Inflammatory macrophage (primary cell): ENCODE measurements at regions not wholly inside any gene's neighbourhood (a gene's known extent, or its start where the extent isn't known, plus 50 kb on each side); places are given as distances from the start of the nearest gene placed in this dataset.

Experiments
- DNase-seq, 2 donors: peaks; one replicate each; pipeline ENCODE4 v3.0.0-alpha.2; 2020 to 2022

- no peak for DNase-seq
Measured at GRCh38 chr11:24311974-24312373, 184.9 kb upstream of the LUZP2 start.

GRCh38 chr11:24312464-24313238 is 184.2 kb upstream of the LUZP2 start:
- no peak for DNase-seq

- DNase-seq: no peak
Measured at GRCh38 chr11:24321229-24321628, 175.6 kb upstream of the LUZP2 start.

GRCh38 chr11:24324211-24324610 is 172.6 kb upstream of the LUZP2 start:
- DNase-seq: no peak

- DNase-seq: no peak
Measured at GRCh38 chr11:24344222-24344621, 152.6 kb upstream of the LUZP2 start.

GRCh38 chr11:24348908-24349307 is 147.9 kb upstream of the LUZP2 start:
- no peak for DNase-seq

- DNase-seq: no peak
Measured at GRCh38 chr11:24351179-24351578, 145.7 kb upstream of the LUZP2 start.

- DNase-seq: no peak
Measured at GRCh38 chr11:24356501-24356900, 140.4 kb upstream of the LUZP2 start.

GRCh38 chr11:24357620-24358410 is 139.0 kb upstream of the LUZP2 start:
- DNase-seq: no peak

- no peak for DNase-seq
Measured at GRCh38 chr11:24372491-24372890, 124.4 kb upstream of the LUZP2 start.

GRCh38 chr11:24373516-24373915 is 123.3 kb upstream of the LUZP2 start:
- DNase-seq: no peak

GRCh38 chr11:24375351-24375750 is 121.5 kb upstream of the LUZP2 start:
- DNase-seq: no peak

GRCh38 chr11:24375931-24376330 is 120.9 kb upstream of the LUZP2 start:
- DNase-seq: no peak

GRCh38 chr11:24383137-24383536 is 113.7 kb upstream of the LUZP2 start:
- no peak for DNase-seq

- DNase-seq: no peak
Measured at GRCh38 chr11:24384240-24384639, 112.6 kb upstream of the LUZP2 start.

- no peak for DNase-seq
Measured at GRCh38 chr11:24386546-24387397, 110.1 kb upstream of the LUZP2 start.

GRCh38 chr11:24389575-24389974 is 107.3 kb upstream of the LUZP2 start:
- no peak for DNase-seq

- no peak for DNase-seq
Measured at GRCh38 chr11:24390016-24390415, 106.8 kb upstream of the LUZP2 start.

- no peak for DNase-seq
Measured at GRCh38 chr11:24390762-24391161, 106.1 kb upstream of the LUZP2 start.

GRCh38 chr11:24391167-24391566 is 105.7 kb upstream of the LUZP2 start:
- DNase-seq: no peak

- no peak for DNase-seq
Measured at GRCh38 chr11:24400059-24400665, 96.7 kb upstream of the LUZP2 start.

- DNase-seq: no peak
Measured at GRCh38 chr11:24406389-24406788, 90.5 kb upstream of the LUZP2 start.

- DNase-seq: no peak
Measured at GRCh38 chr11:24406980-24407379, 89.9 kb upstream of the LUZP2 start.
